ENCODE measurements at regions not wholly inside any gene's neighbourhood (a gene's known extent, or its start where the extent isn't known, plus 50 kb on each side); places are given as distances from the start of the nearest gene placed in this dataset.

DNA sequence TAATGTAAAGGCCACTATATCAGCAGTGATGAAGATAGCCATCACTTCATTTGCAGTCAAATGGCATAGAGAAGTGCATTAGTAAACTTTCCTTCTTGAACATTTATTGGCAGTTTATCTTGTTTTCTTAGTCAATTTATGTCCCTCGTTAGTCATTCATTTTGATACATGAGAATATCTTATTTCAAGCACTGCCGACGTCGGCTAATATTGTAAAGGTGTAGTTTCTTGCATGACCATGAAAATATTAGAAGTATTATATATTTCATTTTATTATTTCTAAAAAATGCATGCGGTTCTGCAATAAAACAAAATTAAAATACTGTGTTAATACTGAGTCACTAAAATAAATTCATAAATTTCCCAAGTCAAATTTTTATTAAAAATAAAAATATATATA is 751.6 kb upstream of the ROBO1 start:
- POLR2A ChIA-PET: no interaction called here
- TF ChIP-seq, protein P1, sequence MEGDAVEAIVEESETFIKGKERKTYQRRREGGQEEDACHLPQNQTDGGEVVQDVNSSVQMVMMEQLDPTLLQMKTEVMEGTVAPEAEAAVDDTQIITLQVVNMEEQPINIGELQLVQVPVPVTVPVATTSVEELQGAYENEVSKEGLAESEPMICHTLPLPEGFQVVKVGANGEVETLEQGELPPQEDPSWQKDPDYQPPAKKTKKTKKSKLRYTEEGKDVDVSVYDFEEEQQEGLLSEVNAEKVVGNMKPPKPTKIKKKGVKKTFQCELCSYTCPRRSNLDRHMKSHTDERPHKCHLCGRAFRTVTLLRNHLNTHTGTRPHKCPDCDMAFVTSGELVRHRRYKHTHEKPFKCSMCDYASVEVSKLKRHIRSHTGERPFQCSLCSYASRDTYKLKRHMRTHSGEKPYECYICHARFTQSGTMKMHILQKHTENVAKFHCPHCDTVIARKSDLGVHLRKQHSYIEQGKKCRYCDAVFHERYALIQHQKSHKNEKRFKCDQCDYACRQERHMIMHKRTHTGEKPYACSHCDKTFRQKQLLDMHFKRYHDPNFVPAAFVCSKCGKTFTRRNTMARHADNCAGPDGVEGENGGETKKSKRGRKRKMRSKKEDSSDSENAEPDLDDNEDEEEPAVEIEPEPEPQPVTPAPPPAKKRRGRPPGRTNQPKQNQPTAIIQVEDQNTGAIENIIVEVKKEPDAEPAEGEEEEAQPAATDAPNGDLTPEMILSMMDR (IDR thresholded peaks at IDR 0.05; ENCODE audit: control extremely low read depth, extremely low read depth, low read depth, missing control alignments): no peak
- CTCF ChIA-PET: no interaction called here
- no peak for DNase-seq (ENCODE audit: extremely low spot score)

DNA sequence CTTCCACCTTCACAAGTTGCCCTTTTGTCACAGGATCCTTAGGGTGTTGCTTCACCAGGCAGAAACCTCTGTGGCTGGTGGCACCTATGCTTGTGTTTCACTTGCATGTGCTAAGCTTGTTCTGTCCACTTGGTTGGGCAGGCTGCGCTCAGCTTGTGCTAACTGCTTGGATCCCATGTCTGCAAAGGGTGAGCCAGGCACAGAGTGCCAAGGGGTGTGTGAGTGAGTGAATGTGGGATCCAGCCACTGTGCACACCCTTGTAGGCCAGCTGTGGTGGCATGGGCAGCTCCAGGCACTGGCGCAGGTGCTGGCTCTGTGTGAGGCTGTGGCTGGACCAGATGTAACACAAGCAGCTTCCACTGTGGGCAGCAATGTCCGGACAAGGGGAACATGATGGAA is 728.7 kb upstream of the ROBO1 start:
- CTCF ChIA-PET: interaction anchor here (1.2 kb wide), 1 partner anchor 26 kb away, joined by 4 read pairs; no protein-coding TSS in a partner anchor

DNA sequence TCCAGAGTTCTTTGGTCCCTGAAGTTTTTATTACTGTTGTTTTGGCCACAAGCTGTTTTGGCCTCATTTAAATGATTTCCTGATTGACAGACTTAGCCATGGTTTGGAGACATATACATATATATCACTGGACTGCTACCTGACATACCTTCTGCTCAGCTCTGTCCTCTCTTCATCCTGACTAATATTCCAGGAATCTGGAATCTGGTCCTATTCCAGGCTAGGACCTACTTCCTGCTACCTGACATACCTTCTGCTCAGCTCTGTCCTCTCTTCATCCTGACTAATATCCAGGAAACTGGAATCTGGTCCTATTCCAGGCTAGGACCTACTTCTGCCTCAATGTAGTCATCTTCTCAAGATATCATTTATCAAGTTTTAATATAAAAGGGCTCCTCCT is 724.4 kb upstream of the ROBO1 start:
- ChIA-PET CTCF (no interaction called here), POLR2A (no interaction called here)
- DNase-seq (ENCODE audit: extremely low spot score): no peak
- TF ChIP-seq, protein P1 (IDR thresholded peaks at IDR 0.05; ENCODE audit: control extremely low read depth, extremely low read depth, low read depth, missing control alignments): no peak

More for the DNA sequence above, 728.7 kb upstream of the ROBO1 start:
- TF ChIP-seq, protein P1 (IDR thresholded peaks at IDR 0.05; ENCODE audit: control extremely low read depth, extremely low read depth, low read depth, missing control alignments): no peak
- POLR2A ChIA-PET: no interaction called here
- no peak for DNase-seq (ENCODE audit: extremely low spot score)

DNA sequence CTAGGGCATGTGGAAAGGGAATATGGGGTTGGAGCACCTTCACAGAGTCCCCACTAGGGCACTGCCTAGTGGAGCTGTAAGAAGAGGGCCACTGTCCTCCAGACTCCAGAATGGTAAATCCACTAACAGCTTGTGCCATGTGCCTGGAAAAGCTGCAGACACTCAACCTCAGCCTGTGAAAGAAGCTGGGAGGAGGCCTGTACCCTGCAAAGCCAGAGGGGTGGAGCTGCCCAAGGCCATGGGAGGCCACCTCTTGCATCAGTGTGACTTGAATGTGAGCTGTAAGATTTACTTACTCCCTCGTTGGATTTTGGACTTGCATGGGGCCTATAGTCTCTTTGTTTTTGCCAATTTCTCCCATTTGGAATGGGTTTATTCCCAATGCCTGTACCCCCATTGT is 705.2 kb upstream of the ROBO1 start:
- DNase-seq (ENCODE audit: extremely low spot score): no peak
- POLR2A ChIA-PET: no interaction called here
- CTCF ChIA-PET: no interaction called here
- TF ChIP-seq, protein P1 (IDR thresholded peaks at IDR 0.05; ENCODE audit: control extremely low read depth, extremely low read depth, low read depth, missing control alignments): no peak

DNA sequence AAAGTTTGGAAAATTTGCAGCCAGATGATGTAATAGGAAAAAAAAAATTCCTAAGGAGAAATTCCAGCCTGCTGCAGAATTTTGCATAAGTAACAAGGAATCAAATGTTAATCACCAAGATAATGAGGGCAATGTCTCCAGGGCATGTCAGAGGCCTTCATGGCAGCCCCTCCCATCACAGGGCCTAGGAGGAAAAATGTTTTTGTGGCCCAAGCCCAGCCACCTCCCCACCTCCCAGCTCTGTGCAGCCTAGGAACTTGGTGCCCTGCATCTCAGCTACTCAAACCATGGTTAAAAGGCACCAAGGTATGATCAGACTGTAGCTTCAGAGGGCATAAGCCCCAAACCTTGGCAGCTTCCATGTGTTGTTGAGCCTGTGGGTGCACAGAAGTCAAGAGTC is 704.7 kb upstream of the ROBO1 start:
- CTCF ChIA-PET: no interaction called here

DNA sequence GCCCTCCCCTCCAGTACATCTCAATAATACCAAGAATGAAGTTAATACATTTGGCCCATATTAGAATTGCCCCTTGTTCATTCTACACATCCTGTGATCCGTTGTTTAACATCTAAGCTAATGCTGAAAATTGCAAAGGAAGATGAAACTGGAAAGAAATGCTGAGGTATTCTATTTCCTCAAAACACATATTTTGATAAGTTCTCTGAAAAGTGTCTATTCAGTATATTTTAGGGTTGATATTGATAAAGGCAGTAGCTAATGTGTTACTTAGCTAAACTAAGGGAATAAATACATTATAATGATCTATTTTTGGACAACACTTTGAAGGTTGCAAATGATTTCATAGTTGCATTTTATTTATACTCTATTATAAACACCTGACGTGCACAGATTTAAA is 702.6 kb upstream of the ROBO1 start:
- TF ChIP-seq, protein P1 (IDR thresholded peaks at IDR 0.05; ENCODE audit: control extremely low read depth, extremely low read depth, low read depth, missing control alignments): no peak
- ChIA-PET CTCF (interaction anchor here (1.0 kb wide), 1 partner anchor 26 kb away, joined by 4 read pairs; no protein-coding TSS in a partner anchor), POLR2A (no interaction called here)
- no peak for DNase-seq (ENCODE audit: extremely low spot score)

More for the DNA sequence above, 704.7 kb upstream of the ROBO1 start:
- POLR2A ChIA-PET: no interaction called here
- TF ChIP-seq, protein P1 (IDR thresholded peaks at IDR 0.05; ENCODE audit: control extremely low read depth, extremely low read depth, low read depth, missing control alignments): no peak
- no peak for DNase-seq (ENCODE audit: extremely low spot score)

DNA sequence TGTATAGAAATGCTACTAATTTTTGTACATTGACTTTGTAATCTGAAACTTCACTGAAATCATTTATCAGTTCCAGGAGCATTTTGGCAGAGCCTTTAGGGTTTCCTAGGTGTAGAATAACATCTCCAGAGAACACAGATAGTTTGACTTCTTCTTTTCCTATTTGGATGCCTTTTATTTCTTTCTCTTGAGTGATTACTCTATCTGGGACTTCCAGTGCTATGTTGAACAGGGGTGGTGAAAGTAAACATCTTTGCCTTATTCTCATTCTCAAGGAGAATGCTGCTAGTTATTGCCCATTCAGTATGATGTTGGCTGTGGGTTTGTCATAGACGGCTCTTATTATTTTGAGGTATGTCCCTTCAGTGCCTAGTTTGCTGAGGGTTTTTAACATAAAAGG is 697.9 kb upstream of the ROBO1 start:
- no peak for DNase-seq (ENCODE audit: extremely low spot score)
- TF ChIP-seq, protein P1 (IDR thresholded peaks at IDR 0.05; ENCODE audit: control extremely low read depth, extremely low read depth, low read depth, missing control alignments): no peak
- ChIA-PET CTCF (no interaction called here), POLR2A (no interaction called here)
